Muscle layer of colon (tissue), 2 donors: ENCODE measurements at regions not wholly inside any gene's neighbourhood (a gene's known extent, or its start where the extent isn't known, plus 50 kb on each side); places are given as distances from the start of the nearest gene placed in this dataset.
"Not testable (repeated sequence)": the region's sequence is repeated elsewhere in the genome, so short reads cannot be mapped to it uniquely, and the experiment has no call there.

ENCODE experiments used
- H3K27ac ChIP-seq: one replicate; pipeline ENCODE4 v1.7.0; 2013; ENCODE audit warnings: low read depth, mild to moderate bottlenecking, low read length, moderate library complexity
- H3K27me3 ChIP-seq, 2 donors: one replicate each; pipeline ENCODE4 v1.7.0; 2013; ENCODE audit warnings: low read length in 2 of 2, mild to moderate bottlenecking in 2 of 2; ENCODE audit not compliant: insufficient read depth in 2 of 2, control insufficient read depth in 1 of 2
- H3K36me3 ChIP-seq: one replicate; pipeline ENCODE4 v1.7.0; 2013; ENCODE audit warnings: mild to moderate bottlenecking, low read length; ENCODE audit not compliant: insufficient read depth
- H3K4me1 ChIP-seq: one replicate; pipeline ENCODE4 v1.7.0; 2013; ENCODE audit warnings: mild to moderate bottlenecking, low read length; ENCODE audit not compliant: insufficient read depth
- H3K4me3 ChIP-seq, 2 donors: one replicate each; pipeline ENCODE4 v1.7.0; 2013; ENCODE audit warnings: low read length in 2 of 2, low read depth in 1 of 2, mild to moderate bottlenecking in 1 of 2, moderate library complexity in 1 of 2
- H3K9ac ChIP-seq: one replicate; pipeline ENCODE4 v1.7.0; 2013; ENCODE audit warnings: low read length
- H3K9me3 ChIP-seq: one replicate; pipeline ENCODE4 v1.7.0; 2013; ENCODE audit warnings: mild to moderate bottlenecking, low read length
- donor health status: abdominal sarcoma.
- donor health status: Adenocarcinoma of cecum.

DNA sequence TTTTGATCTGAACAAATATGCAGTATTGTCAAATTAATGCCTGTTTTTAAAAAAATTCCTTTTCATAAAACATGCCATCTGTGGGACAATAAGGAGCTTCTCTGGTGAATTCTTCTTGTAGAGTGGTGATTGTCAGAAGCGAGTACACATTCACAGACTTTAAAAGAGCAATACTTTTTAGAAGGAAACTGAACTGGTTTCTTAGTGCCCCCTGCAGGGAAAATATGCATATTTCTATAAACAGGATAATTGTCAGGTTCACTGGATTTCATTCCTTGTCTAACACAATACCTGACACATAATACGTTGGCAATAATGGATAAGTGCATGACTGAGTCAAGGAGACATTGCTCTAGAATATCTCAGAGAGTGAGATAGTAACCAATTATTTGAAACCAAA, 133.7 kb downstream of the KIF4B start:
- H3K4me1 ChIP-seq, result no peaks in the 10 kb centered on the region
- H3K4me3 ChIP-seq, result no peak overlapping the region
- H3K36me3 ChIP-seq, result no peaks in the 10 kb centered on the region
- no peak overlapping the region for H3K27ac ChIP-seq
- no peak overlapping the region for H3K9ac ChIP-seq
- H3K27me3 ChIP-seq, result no peaks in the 10 kb centered on the region
- H3K9me3 ChIP-seq, result no peaks in the 10 kb centered on the region

DNA sequence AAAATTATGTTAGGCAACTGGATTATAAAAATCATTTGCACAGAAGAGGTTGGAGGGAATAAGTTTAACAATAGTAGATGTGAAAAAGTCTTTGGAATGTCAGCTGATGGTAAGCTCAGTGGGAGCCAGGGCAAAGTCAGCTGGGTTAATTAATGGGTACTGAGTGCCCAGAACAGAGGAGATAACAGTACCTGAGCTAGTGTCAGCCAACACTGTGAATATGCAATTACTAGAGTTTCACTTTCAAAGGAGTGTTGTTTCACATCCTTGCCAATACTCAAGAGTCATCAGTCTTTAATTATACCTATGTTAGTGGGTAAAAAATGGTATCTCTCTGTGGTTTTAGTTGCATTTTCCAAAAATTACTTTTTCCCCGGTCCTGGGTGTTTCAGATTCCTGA, 135.1 kb downstream of the KIF4B start:
- Histone ChIP-seq H3K27me3 (no peaks in the 10 kb centered on the region), H3K4me1 (no peaks in the 10 kb centered on the region), H3K36me3 (no peaks in the 10 kb centered on the region), H3K27ac (no peak overlapping the region), H3K9ac (no peak overlapping the region), H3K4me3 (no peak overlapping the region), H3K9me3 (no peaks in the 10 kb centered on the region)

DNA sequence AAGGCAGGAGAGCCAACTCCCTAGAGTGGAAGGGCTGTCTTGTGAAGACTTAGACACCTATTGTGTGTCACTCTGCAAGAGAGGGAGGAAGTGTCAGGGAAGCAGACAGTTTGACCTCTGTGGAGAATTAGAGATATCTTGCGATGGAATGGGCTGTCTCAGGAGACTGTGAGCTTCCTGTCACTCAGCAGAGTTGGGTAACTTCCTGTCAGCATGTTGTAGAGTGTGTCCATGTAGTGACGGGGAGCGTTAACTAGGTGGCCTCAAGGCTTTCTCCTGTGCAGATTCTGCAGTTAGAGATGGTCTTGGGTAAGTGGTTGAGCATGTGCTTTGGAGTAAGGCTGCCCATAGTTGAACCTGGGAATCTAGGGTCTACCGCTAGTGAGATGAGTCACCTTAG, 136.5 kb downstream of the KIF4B start:
- H3K27me3 ChIP-seq, result no peaks in the 10 kb centered on the region
- no peaks in the 10 kb centered on the region for H3K9me3 ChIP-seq
- H3K4me3 ChIP-seq, result no peak overlapping the region
- no peak overlapping the region for H3K27ac ChIP-seq
- H3K4me1 ChIP-seq, result no peaks in the 10 kb centered on the region
- no peak overlapping the region for H3K9ac ChIP-seq
- no peaks in the 10 kb centered on the region for H3K36me3 ChIP-seq

DNA sequence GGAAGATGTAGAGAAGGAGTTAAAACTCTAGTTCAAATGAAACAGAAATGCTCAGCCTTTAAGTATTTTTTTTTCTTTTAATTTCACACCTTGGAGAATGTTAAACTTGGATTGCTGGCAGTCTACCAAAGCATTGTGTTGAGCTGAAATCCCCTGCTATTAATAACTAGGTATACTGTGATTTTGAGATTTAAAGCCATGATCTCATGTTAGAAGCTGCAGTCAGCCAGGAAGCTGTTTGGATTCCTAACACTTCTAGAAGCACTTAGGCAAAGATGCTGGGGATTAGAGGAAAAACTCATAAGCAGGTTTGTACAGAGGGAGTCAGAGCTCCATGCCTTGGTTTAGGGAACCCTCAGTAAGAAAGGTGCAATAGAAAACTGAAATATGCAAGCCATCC, 141.4 kb downstream of the KIF4B start:
- Histone ChIP-seq H3K9ac (no peak overlapping the region), H3K36me3 (no peaks in the 10 kb centered on the region), H3K4me3 (no peak overlapping the region), H3K27ac (no peak overlapping the region), H3K4me1 (no peaks in the 10 kb centered on the region), H3K9me3 (no peaks in the 10 kb centered on the region), H3K27me3 (no peaks in the 10 kb centered on the region)

DNA sequence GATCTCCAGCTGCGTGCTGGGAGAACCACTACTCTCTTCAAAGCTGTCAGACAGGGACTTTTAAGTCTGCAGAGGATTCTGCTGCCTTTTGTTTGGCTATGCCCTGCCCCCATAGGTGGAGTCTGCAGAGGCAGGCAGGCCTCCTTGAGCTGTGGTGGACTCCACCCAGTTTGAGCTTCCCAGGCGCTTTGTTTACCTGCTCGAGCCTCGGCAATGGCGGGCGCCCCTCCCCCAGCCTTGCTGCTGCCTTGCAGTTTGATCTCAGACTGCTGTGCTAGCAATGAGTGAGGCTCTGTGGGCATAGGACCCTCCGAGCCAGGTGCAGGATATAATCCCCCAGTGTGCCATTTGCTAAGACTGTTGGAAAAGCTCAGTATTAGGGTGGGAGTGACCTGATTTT, 149.5 kb downstream of the KIF4B start:
- H3K9ac ChIP-seq, H3K27ac ChIP-seq, H3K4me3 ChIP-seq, H3K27me3 ChIP-seq, H3K36me3 ChIP-seq, H3K9me3 ChIP-seq, H3K4me1 ChIP-seq: not testable (repeated sequence)

DNA sequence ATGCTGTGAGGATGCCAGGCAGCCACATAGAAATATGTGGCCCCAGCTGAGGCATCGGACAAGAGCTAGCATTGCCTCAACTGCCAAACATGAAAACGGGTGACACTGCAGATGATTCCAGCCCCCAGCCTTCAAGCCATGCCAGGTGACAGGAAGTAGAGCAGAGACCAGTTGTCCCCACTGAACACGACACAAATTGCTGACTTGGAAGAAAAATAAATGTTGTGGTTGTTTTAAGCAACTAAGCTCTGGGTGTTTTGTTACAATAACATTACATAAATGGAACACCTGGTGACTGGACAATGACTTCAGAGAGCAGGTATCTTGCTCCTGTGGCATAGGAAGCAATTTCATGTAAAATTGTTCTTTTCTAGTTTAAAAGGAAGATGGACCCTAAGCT, 154.2 kb downstream of the KIF4B start:
- Histone ChIP-seq H3K27me3 (no peaks in the 10 kb centered on the region), H3K27ac (no peak overlapping the region), H3K4me3 (no peak overlapping the region), H3K9ac (no peak overlapping the region), H3K36me3 (no peaks in the 10 kb centered on the region), H3K4me1 (no peaks in the 10 kb centered on the region), H3K9me3 (no peaks in the 10 kb centered on the region)

DNA sequence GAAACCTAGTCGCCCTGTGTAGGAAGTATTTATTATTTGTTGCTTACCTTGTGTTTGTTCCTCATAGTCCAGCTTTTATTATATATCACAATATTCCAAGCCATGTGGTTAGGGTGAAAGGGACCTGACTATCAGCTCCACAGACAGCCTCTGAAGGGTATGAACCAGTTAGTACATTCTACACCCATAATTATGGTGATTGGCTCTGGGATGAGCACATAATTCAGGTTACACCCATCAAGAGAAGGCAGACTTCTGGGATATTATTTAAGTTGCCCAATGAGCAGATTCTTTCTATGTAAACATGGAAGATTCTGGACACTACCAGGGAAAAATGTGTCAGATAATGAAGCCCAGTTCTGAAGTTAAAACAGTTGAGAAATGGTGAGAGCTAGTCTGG, 168.0 kb downstream of the KIF4B start:
- no peaks in the 10 kb centered on the region for H3K27me3 ChIP-seq
- no peak overlapping the region for H3K27ac ChIP-seq
- H3K9ac ChIP-seq, result no peak overlapping the region
- no peaks in the 10 kb centered on the region for H3K36me3 ChIP-seq
- no peak overlapping the region for H3K4me3 ChIP-seq
- no peaks in the 10 kb centered on the region for H3K4me1 ChIP-seq
- no peaks in the 10 kb centered on the region for H3K9me3 ChIP-seq

DNA sequence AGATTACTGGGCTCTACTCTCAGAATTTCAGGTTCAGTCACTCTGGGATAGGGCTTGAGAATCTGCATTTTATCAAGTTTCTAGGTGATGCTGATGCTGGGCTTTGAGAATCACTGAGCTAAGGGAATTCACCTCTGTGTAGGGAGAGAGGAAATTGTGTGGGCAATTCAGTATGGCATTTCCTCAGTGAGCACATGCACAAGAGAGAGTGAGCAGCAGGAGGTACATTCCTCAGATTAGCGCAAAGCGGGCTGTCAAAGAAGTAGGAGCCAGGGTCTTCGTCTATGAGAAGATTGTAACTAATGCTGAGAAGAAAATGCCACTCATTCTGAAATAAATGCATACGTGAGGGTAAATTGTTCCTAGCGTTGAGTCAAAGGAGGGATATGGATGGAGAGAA, 175.9 kb downstream of the KIF4B start:
- H3K36me3 ChIP-seq, result no peaks in the 10 kb centered on the region
- H3K9me3 ChIP-seq, result no peaks in the 10 kb centered on the region
- no peaks in the 10 kb centered on the region for H3K27me3 ChIP-seq
- H3K27ac ChIP-seq, result no peak overlapping the region
- no peaks in the 10 kb centered on the region for H3K4me1 ChIP-seq
- no peak overlapping the region for H3K4me3 ChIP-seq
- no peak overlapping the region for H3K9ac ChIP-seq

DNA sequence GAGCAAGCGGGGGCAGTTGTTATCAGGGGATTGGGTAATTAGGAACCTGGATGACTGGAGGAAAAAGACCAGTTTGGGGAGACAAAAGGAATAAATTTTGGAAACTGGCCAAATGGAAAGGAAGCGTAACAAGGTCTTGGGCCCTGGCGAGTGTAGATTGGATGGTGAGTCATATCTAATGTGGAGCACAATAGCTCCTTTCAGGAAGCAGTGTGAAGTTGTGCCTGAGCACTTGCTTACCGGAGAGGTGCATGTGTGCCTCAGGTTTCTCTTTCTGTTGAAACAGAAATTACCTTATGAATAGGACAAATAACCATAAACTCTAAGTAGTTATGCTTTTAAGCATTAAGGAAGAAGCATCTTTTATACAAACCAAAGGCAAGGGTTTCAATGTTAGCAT, 176.4 kb downstream of the KIF4B start:
- Histone ChIP-seq H3K9me3 (no peaks in the 10 kb centered on the region), H3K36me3 (no peaks in the 10 kb centered on the region), H3K4me3 (no peak overlapping the region), H3K27me3 (no peaks in the 10 kb centered on the region), H3K27ac (no peak overlapping the region), H3K9ac (no peak overlapping the region), H3K4me1 (no peaks in the 10 kb centered on the region)

DNA sequence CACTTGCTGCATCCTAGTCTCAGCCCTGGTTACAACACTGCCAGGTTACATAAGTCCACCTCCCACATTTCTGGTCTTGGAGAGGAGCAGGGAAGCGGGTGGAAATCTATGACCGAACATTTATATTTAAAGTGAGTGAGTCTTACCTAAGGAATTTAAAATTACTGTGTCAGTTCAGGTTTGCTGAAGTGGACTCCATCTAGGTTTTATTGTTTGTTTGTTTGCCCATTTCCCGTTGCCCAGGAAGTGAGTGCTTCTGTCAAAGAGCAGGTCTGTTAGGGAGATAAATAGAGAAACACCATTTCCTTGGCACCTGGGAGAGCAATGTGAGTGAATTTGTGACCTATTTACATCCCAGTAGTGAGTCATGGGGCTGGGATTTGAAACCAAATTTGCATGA, 179.5 kb downstream of the KIF4B start:
- no peaks in the 10 kb centered on the region for H3K36me3 ChIP-seq
- no peaks in the 10 kb centered on the region for H3K27me3 ChIP-seq
- no peak overlapping the region for H3K4me3 ChIP-seq
- no peak overlapping the region for H3K9ac ChIP-seq
- H3K27ac ChIP-seq, result no peak overlapping the region
- H3K4me1 ChIP-seq, result no peaks in the 10 kb centered on the region
- no peaks in the 10 kb centered on the region for H3K9me3 ChIP-seq

DNA sequence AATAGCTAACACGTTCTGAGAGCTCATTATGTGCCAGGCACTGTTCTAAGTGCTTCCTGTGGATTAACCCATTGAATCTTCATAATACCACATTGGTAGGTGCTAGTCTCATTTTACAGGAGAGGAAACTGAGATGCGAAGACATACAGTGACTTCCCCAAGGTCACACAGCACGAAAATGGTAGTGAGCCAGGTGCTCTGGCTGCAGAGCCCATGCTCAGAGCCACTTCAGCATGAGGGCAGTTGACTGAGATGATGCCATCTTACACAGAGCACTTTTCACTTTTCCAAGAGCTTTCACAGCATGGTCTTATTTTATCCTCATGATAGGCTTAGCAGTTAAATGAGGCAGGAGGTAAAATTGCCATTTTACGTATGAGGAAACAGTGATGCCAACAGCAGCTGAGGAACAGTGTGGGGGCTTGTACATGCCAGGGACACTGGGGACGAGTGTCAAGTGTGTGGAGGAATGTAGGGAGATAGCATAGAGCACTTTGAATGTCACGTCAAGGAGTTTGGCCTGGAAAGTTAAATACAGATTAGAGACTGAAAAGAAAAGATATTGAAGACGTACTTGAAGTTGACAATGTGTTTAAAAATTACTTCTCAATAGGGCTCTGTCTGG, 180.0 kb downstream of the KIF4B start:
- H3K36me3 ChIP-seq, result no peaks in the 10 kb centered on the region
- H3K4me1 ChIP-seq, result no peaks in the 10 kb centered on the region
- no peak overlapping the region for H3K4me3 ChIP-seq
- H3K27me3 ChIP-seq, result no peaks in the 10 kb centered on the region
- H3K27ac ChIP-seq, result no peak overlapping the region
- no peak overlapping the region for H3K9ac ChIP-seq
- H3K9me3 ChIP-seq, result no peaks in the 10 kb centered on the region

DNA sequence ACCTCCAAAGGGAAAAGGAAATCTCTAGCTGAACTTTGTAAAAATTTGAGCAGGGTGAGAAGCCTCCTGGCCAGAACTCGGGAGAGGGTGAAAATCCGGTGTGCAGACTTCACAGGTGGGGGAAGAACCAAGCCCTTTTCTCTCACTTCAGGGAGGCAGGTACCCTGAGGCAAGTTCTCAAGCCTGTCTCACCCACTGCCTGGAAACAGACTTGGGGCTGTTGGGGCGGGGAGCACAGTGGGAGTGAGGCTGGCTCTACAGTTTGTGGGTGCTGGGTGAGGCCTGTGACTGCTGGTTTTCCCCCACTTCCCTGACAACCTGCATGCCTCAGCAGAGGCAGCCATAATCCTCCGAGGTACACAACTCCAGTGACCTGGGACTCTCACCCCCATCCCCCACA, 187.1 kb downstream of the KIF4B start:
- H3K4me1 ChIP-seq, result no peaks in the 10 kb centered on the region
- H3K4me3 ChIP-seq, result no peak overlapping the region
- no peaks in the 10 kb centered on the region for H3K27me3 ChIP-seq
- no peaks in the 10 kb centered on the region for H3K36me3 ChIP-seq
- H3K9me3 ChIP-seq, result no peaks in the 10 kb centered on the region
- no peak overlapping the region for H3K27ac ChIP-seq
- H3K9ac ChIP-seq, result no peak overlapping the region
